ENCODE measurements at regions not wholly inside any gene's neighbourhood (a gene's known extent, or its start where the extent isn't known, plus 50 kb on each side); places are given as distances from the start of the nearest gene placed in this dataset.

GRCh38 chr2:58634653-58635370 lies 393.7 kb upstream of the FANCL start:
- TF ChIP-seq CTCF (IDR thresholded peaks at IDR 0.05; ENCODE audit: low read length), result no peak
- no peak for TF ChIP-seq EZH2phosphoT487 (IDR thresholded peaks at IDR 0.05; ENCODE audit: low read length)

Measured in MM.1S (cell line).